Neutrophil (primary cell): ENCODE measurements at regions not wholly inside any gene's neighbourhood (a gene's known extent, or its start where the extent isn't known, plus 50 kb on each side); places are given as distances from the start of the nearest gene placed in this dataset.

ENCODE experiments used
- H3K27ac ChIP-seq: fragments of 200-600 bp; sonication (generic); 2 replicates; pipeline ENCODE4 v1.5.1; 2016; ENCODE audit warnings: mild to moderate bottlenecking, moderate library complexity
- H3K27me3 ChIP-seq: fragments of 200-600 bp; sonication (generic); 2 replicates; pipeline ENCODE4 v1.6.0; 2016; ENCODE audit warnings: mild to moderate bottlenecking
- H3K36me3 ChIP-seq: fragments of 200-600 bp; sonication (generic); 2 replicates; pipeline ENCODE4 v1.5.1; 2017
- H3K4me1 ChIP-seq, 2 experiments: fragments of 200-600 bp in 1 of 2; sonication (generic) in 1 of 2; 1 replicate in 1 of 2; 2 replicates in 1 of 2; pipeline versions ENCODE4 v1.5.1 to v1.6.1; 2013 to 2016; ENCODE audit warnings: low read depth in 1 of 2, low read length in 1 of 2, mild to moderate bottlenecking in 1 of 2, moderate library complexity in 1 of 2; ENCODE audit not compliant: control insufficient read depth in 1 of 2, insufficient read depth in 1 of 2
- H3K4me3 ChIP-seq, 2 experiments: fragments of 200-600 bp in 1 of 2; sonication (generic) in 1 of 2; 1 replicate in 1 of 2; 2 replicates in 1 of 2; pipeline ENCODE4 v1.5.1; 2013 to 2016; ENCODE audit warnings: low read depth in 1 of 2, low read length in 1 of 2, mild to moderate bottlenecking in 1 of 2, moderate library complexity in 1 of 2
- H3K9me3 ChIP-seq: fragments of 200-600 bp; sonication (generic); 2 replicates; pipeline ENCODE4 v1.5.1; 2016
- TF ChIP-seq, protein P1 (sequence below): fragments of 200-600 bp; sonication (generic); IDR thresholded peaks from 2 replicates; pipeline ENCODE4 v1.5.1; 2016; ENCODE audit warnings: antibody characterized with exemption

DNA sequence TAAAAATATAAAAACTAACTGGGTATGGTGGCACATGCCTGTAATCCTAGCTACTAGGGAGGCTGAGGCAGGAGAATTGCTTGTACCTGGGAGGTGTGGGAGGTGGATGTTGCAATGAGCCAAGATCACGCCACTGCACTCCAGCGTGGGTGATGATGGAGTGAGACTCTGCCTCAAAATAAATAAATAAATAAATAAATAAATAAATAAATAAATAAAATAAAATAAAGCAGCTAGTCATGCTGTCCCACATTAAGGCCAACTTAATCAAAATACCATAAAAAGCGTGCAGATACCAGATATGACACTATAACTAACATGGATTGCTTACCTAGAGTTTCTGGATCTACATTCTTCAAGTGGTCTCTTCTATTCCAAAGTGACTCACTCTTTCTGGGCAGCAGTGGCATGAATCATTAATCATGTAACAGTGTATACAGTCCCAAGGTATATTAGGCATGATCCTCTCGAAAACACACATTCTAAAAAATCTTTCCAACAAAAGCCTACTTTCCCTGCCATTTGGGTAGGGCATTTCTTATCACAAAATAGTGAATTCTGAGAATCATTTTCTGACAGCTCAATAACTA is 187.1 kb downstream of the ELAVL2 start:
- Histone ChIP-seq H3K9me3 (no peaks in the 10 kb centered on the region), H3K36me3 (no peaks in the 10 kb centered on the region), H3K4me3 (no peak overlapping the region), H3K4me1 (no peaks in the 10 kb centered on the region), H3K27me3 (no peaks in the 10 kb centered on the region), H3K27ac (no peak overlapping the region)
- TF ChIP-seq, protein P1, sequence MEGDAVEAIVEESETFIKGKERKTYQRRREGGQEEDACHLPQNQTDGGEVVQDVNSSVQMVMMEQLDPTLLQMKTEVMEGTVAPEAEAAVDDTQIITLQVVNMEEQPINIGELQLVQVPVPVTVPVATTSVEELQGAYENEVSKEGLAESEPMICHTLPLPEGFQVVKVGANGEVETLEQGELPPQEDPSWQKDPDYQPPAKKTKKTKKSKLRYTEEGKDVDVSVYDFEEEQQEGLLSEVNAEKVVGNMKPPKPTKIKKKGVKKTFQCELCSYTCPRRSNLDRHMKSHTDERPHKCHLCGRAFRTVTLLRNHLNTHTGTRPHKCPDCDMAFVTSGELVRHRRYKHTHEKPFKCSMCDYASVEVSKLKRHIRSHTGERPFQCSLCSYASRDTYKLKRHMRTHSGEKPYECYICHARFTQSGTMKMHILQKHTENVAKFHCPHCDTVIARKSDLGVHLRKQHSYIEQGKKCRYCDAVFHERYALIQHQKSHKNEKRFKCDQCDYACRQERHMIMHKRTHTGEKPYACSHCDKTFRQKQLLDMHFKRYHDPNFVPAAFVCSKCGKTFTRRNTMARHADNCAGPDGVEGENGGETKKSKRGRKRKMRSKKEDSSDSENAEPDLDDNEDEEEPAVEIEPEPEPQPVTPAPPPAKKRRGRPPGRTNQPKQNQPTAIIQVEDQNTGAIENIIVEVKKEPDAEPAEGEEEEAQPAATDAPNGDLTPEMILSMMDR: no peak
